ENCODE measurements at regions not wholly inside any gene's neighbourhood (a gene's known extent, or its start where the extent isn't known, plus 50 kb on each side); places are given as distances from the start of the nearest gene placed in this dataset.

GRCh38 chr9:81193362-81194339 lies 495.7 kb downstream of the TLE1 start:
- DNase-seq (ENCODE audit: low read depth in 2 of 2): no peak

DNA sequence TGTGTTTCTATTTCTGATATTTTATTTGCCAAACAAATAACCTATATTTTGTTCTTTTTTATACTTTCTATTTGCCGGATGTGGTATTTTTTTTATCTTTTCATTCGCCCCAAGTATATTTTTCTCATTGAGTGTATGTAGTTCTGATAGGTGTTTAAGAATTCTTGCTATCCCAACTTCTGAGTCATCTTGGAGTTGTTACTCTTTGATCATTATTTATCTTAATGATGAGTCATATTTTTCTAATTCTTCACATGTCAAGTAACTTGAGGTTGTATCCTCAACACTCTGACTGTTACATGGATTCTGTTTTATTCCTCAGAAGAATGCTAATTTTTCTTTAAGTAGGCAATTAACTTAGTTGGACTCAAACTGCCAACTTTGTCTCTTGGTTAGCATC lies 498.1 kb downstream of the TLE1 start:
- no peak for DNase-seq (ENCODE audit: low read depth in 2 of 2)

DNA sequence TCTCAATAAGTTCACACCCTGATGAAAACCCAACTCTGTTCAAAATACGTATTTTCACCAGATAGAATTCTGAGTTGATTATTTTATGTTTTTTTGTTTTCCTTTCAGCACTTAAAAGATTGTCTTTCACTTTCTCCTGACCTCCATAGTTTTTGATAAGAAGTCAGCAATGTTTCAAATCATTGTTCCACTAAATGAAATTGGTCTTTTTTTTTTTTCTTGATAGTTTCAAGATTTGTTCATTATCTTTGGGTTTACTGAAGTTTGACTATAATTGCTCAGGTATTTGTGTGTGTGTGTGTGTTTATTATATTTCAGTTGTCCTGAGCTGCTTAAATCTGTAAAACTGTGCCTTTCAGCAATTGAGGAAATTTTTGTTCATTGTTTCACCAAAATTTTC lies 498.7 kb downstream of the TLE1 start:
- no peak for DNase-seq (ENCODE audit: low read depth in 2 of 2)

GRCh38 chr9:81183761-81184160 lies 505.6 kb downstream of the TLE1 start:
- DNase-seq (ENCODE audit: low read depth in 2 of 2): no peak

DNA sequence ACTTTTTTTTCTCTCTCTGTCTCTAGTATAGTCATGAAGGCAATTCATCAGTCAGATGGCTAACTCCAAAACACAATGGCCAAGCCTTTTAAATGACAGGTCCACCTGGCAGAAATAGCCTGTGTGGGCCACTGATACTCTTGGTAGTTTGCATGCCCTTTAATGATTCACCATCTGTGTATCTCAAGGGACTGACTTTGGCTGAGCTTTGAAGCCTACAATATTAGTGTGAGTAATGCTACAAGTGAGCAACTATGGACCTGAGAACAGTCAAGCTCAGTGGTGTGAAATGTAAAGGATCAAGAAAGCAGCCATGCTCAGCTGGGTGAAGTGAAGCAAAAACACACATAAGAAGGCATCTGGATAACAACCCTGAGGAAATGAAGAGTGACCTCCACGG lies 506.9 kb downstream of the TLE1 start:
- DNase-seq (ENCODE audit: low read depth in 2 of 2): no peak

- DNase-seq (ENCODE audit: low read depth in 2 of 2): no peak
These were observed 515.3 kb downstream of the TLE1 start for GRCh38 chr9:81174023-81174422.

GRCh38 chr9:81171689-81172088 lies 517.7 kb downstream of the TLE1 start:
- no peak for DNase-seq (ENCODE audit: low read depth in 2 of 2)

DNA sequence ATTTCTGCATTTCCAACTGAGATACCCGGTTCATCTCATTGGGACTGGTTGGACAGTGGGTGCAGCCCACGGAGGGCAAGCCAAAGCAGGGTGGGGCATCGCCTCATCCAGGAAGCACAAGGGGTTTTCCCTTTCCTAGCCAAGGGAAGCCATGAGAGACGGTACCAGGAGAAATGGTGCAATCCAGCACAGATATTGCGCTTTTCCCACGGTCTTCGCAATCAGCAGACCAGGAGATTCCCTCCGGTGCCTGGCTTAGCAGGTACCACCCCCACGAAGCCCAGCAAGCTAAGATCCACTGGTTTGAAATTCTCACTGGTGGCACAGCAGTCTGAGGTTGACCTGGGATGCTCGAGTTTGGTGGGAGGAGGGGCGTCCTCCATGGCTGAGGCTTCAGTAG lies 527.0 kb downstream of the TLE1 start:
- DNase-seq (ENCODE audit: low read depth in 2 of 2): no peak

GRCh38 chr9:81156381-81156780 lies 533.0 kb downstream of the TLE1 start:
- no peak for DNase-seq (ENCODE audit: low read depth in 2 of 2)

- DNase-seq (ENCODE audit: low read depth in 2 of 2): no peak
These were observed 539.2 kb downstream of the TLE1 start for GRCh38 chr9:81150016-81150625.

DNA sequence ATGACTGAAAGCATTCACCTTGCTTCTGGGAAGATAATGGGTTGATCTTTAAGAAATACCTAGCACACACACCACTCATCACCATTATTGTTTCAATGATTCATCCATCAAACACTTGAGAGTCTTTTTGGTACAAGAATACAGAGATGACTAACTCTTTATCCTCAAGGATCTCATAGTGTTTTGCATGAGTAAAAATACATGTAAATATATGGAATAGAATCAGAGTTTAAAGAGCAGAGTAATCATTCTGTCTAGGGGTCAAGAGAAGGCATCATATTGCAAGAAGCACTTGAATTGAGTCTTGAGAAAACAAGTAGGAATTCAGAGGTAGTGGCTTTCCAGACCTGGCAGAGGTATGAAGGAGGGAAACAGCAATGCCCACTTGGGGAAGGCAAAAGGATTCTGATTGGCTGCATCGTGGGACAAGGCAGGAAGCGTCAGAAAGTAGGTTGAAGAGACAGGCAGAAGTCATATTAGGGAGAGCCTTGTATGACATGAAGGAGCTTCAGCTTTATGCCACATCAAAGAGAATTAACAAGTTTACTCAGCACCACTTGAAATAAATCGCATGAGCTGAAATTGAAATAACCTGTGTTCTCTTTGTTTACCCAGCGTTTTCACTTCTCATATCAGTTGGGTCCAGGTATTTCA lies 542.5 kb downstream of the TLE1 start:
- no peak for DNase-seq (ENCODE audit: low read depth in 2 of 2)

GRCh38 chr9:81146241-81146640 lies 543.1 kb downstream of the TLE1 start:
- DNase-seq (ENCODE audit: low read depth in 2 of 2): no peak

DNA sequence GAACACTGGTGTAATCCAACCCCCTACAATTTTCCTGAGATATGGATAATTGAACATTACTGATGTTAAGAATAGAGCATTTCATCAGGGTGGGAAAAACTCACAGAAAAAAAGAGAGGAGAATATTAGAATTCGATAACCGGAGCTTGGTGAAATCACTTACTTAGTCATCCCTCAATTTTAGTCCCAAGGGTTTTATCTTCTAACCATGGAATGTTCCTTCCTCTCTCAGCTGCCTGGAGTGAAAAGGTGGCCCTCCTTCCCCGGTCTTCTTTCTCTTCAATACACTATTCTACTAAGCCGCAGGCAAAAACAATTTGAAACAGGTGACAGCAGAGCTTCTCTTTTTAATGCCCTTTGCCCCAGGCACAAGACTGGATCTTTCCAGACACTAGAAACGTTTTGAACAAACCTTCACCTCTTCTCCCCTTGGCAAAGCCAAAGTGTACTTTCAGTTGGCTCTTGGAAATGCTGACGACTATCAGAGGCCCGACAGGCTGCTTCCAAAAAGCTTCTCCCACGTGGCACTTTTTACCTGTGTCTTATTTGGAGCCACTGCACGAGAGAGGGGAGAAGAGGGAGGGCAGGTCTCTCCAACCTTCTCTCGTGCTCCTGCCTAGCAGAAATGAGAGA lies 543.9 kb downstream of the TLE1 start:
- DNase-seq (ENCODE audit: low read depth in 2 of 2): no peak

- no peak for DNase-seq (ENCODE audit: low read depth in 2 of 2)
These were observed 547.4 kb downstream of the TLE1 start for GRCh38 chr9:81141961-81142360.

GRCh38 chr9:81137976-81138568 lies 551.3 kb downstream of the TLE1 start:
- DNase-seq (ENCODE audit: low read depth in 2 of 2): no peak

GRCh38 chr9:81132796-81133195 lies 556.6 kb downstream of the TLE1 start:
- DNase-seq (ENCODE audit: low read depth in 2 of 2): no peak

GRCh38 chr9:81132318-81132717 lies 557.0 kb downstream of the TLE1 start:
- DNase-seq (ENCODE audit: low read depth in 2 of 2): no peak

- DNase-seq (ENCODE audit: low read depth in 2 of 2): no peak
These were observed 560.6 kb downstream of the TLE1 start for GRCh38 chr9:81128701-81129100.

DNA sequence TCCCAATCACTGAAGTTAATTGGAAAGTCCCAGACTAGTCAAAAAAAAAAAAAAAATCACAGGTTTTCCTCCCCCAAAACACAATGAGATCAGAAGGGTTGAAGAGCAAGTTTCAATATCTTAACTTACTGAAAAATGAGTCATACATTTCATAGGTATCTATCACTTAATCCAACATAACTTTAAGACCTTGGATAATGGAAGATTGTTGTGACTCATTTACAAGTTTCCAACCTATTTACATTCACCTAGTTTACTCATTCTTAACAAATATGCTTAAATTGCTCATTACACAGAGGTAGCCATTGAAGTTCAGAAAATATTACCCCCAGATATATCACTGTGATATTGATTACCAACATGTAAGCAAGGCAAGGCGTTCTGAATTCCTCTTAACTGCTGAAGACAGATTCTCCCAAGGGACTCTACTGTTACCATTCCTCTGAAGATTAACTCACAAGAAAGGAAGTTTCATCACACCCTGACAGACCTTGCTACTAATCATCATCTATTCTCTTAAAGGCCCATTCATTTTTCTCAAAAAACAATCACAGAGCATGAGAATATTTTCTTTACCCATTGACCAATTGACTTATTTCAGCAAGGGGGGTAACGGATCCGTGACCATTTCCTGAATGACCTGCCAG lies 563.8 kb downstream of the TLE1 start:
- no peak for DNase-seq (ENCODE audit: low read depth in 2 of 2)

- DNase-seq (ENCODE audit: low read depth in 2 of 2): no peak
These were observed 565.8 kb downstream of the TLE1 start for GRCh38 chr9:81123526-81123925.

- no peak for DNase-seq (ENCODE audit: low read depth in 2 of 2)
These were observed 566.6 kb downstream of the TLE1 start for GRCh38 chr9:81122749-81123148.

Data from stimulated activated CD4-positive, alpha-beta T cell treated with anti-CD3 and anti-CD28 coated beads, Interleukin-1b, Interleukin-23, amount 100 ng/mL, for 4 hours (primary cell).